Activated naive CD4-positive, alpha-beta T cell treated with anti-CD3 and anti-CD28 coated beads, Interleukin-2, amount 10 ng/mL, durations not matched to agents 7 days and 5 days (primary cell): ENCODE measurements at regions not wholly inside any gene's neighbourhood (a gene's known extent, or its start where the extent isn't known, plus 50 kb on each side); places are given as distances from the start of the nearest gene placed in this dataset.
A peak's percentile ranks its signal among the peaks of the same experiment; 100 is the strongest.

Experiments
- CTCF ChIA-PET: fragments of 350-600 bp; sonication (Branson Sonifier 250); formaldehyde crosslinking; loops from one replicate; lab custom pipeline; 2021; ENCODE audit warnings: antibody characterized with exemption; lab: Charles Lee
- DNase-seq: peaks from one replicate; pipeline ENCODE4 v3.0.0-alpha.2; 2020
- H3K27ac Mint-ChIP-seq: one replicate; pipeline ENCODE4 v1.8.0; 2021; ENCODE audit warnings: mild to moderate bottlenecking, moderate library complexity, mixed read lengths
- H3K27me3 Mint-ChIP-seq: one replicate; pipeline ENCODE4 v1.8.0; 2021; ENCODE audit warnings: mild to moderate bottlenecking, mixed read lengths
- H3K36me3 Mint-ChIP-seq: one replicate; pipeline ENCODE4 v1.8.0; 2021; ENCODE audit warnings: mixed read lengths
- H3K4me1 Mint-ChIP-seq: one replicate; pipeline ENCODE4 v1.8.0; 2021; ENCODE audit warnings: mixed read lengths
- H3K4me3 Mint-ChIP-seq: one replicate; pipeline ENCODE4 v1.8.0; 2021; ENCODE audit warnings: mild to moderate bottlenecking, moderate library complexity, mixed read lengths
- H3K9me3 Mint-ChIP-seq: one replicate; pipeline ENCODE4 v1.8.0; 2021; ENCODE audit warnings: mixed read lengths

GRCh38 chr12:91993287-91994017 lies 152.2 kb downstream of the BTG1 start:
- H3K4me3 Mint-ChIP-seq, result no peak overlapping the region
- no peak overlapping the region for H3K27ac Mint-ChIP-seq

GRCh38 chr12:91991399-91992187 lies 154.1 kb downstream of the BTG1 start:
- H3K4me1 Mint-ChIP-seq, result peaks cover 10% of the 10 kb centered on the region
- no peaks in the 10 kb centered on the region for H3K36me3 Mint-ChIP-seq
- DNase-seq, result no peak
- H3K27ac Mint-ChIP-seq, result no peak overlapping the region
- no peaks in the 10 kb centered on the region for H3K27me3 Mint-ChIP-seq
- CTCF ChIA-PET, result interaction anchor here (0.6 to 1.7 kb wide), 7 partner anchors 146 to 610 kb away, joined by 3 to 6 read pairs (median 4); no protein-coding TSS in a partner anchor
- H3K9me3 Mint-ChIP-seq, result peaks cover 2% of the 10 kb centered on the region
- no peak overlapping the region for H3K4me3 Mint-ChIP-seq

More at GRCh38 chr12:91993287-91994017, 152.2 kb downstream of the BTG1 start:
- DNase-seq, result no peak
- peaks cover 6% of the 10 kb centered on the region for H3K9me3 Mint-ChIP-seq
- H3K4me1 Mint-ChIP-seq, result peaks cover 6% of the 10 kb centered on the region
- peaks cover 7% of the 10 kb centered on the region for H3K36me3 Mint-ChIP-seq
- H3K27me3 Mint-ChIP-seq, result no peaks in the 10 kb centered on the region
- CTCF ChIA-PET, result no interaction called here

GRCh38 chr12:91990525-91990924 lies 155.1 kb downstream of the BTG1 start:
- Mint-ChIP-seq H3K36me3 (no peaks in the 10 kb centered on the region), H3K4me1 (peaks cover 19% of the 10 kb centered on the region), H3K27me3 (no peaks in the 10 kb centered on the region), H3K27ac (no peak overlapping the region), H3K9me3 (peaks cover 2% of the 10 kb centered on the region), H3K4me3 (no peak overlapping the region)
- no peak for DNase-seq
- CTCF ChIA-PET, result interaction anchor here (0.6 to 1.7 kb wide), 7 partner anchors 147 to 609 kb away, joined by 3 to 6 read pairs (median 4); no protein-coding TSS in a partner anchor

GRCh38 chr12:91989143-91989542 lies 156.5 kb downstream of the BTG1 start:
- peaks cover 2% of the 10 kb centered on the region for H3K9me3 Mint-ChIP-seq
- no peaks in the 10 kb centered on the region for H3K36me3 Mint-ChIP-seq
- H3K27me3 Mint-ChIP-seq, result no peaks in the 10 kb centered on the region
- H3K27ac Mint-ChIP-seq, result no peak overlapping the region
- H3K4me1 Mint-ChIP-seq, result peaks cover 21% of the 10 kb centered on the region
- no peak overlapping the region for H3K4me3 Mint-ChIP-seq
- DNase-seq, result no peak
- CTCF ChIA-PET, result no interaction called here

GRCh38 chr12:91988086-91988923 lies 157.3 kb downstream of the BTG1 start:
- CTCF ChIA-PET, result interaction anchor here (1.2 kb wide), 1 partner anchor 607 kb away, joined by 3 read pairs; no protein-coding TSS in a partner anchor
- H3K9me3 Mint-ChIP-seq, result peaks cover under 1% of the 10 kb centered on the region
- no peak for DNase-seq
- no peak overlapping the region for H3K4me3 Mint-ChIP-seq
- H3K36me3 Mint-ChIP-seq, result no peaks in the 10 kb centered on the region
- H3K27me3 Mint-ChIP-seq, result no peaks in the 10 kb centered on the region
- H3K4me1 Mint-ChIP-seq, result peaks cover 21% of the 10 kb centered on the region
- no peak overlapping the region for H3K27ac Mint-ChIP-seq

GRCh38 chr12:91986084-91986483 lies 159.6 kb downstream of the BTG1 start:
- CTCF ChIA-PET, result interaction anchor here (1.3 kb wide), 1 partner anchor 175 kb away, joined by 3 read pairs; no protein-coding TSS in a partner anchor
- Mint-ChIP-seq H3K4me3 (no peak overlapping the region), H3K27ac (no peak overlapping the region)

GRCh38 chr12:91985002-91985787 lies 160.5 kb downstream of the BTG1 start:
- CTCF ChIA-PET, result no interaction called here
- DNase-seq, result no peak
- Mint-ChIP-seq H3K4me1 (peaks cover 16% of the 10 kb centered on the region), H3K27ac (no peak overlapping the region), H3K36me3 (peaks cover 1% of the 10 kb centered on the region), H3K9me3 (peaks cover 7% of the 10 kb centered on the region), H3K27me3 (no peaks in the 10 kb centered on the region), H3K4me3 (no peak overlapping the region)

More at GRCh38 chr12:91986084-91986483, 159.6 kb downstream of the BTG1 start:
- Mint-ChIP-seq H3K9me3 (peaks cover 7% of the 10 kb centered on the region), H3K36me3 (peaks cover 1% of the 10 kb centered on the region), H3K4me1 (peaks cover 16% of the 10 kb centered on the region), H3K27me3 (no peaks in the 10 kb centered on the region)
- no peak for DNase-seq

- Mint-ChIP-seq H3K27ac (no peak overlapping the region), H3K9me3 (peaks cover 7% of the 10 kb centered on the region), H3K4me1 (peaks cover 18% of the 10 kb centered on the region), H3K4me3 (no peak overlapping the region), H3K27me3 (no peaks in the 10 kb centered on the region), H3K36me3 (peaks cover 1% of the 10 kb centered on the region)
- no peak for DNase-seq
- CTCF ChIA-PET, result no interaction called here
These were observed 161.1 kb downstream of the BTG1 start for GRCh38 chr12:91984556-91984955.

GRCh38 chr12:91983935-91984334 lies 161.7 kb downstream of the BTG1 start:
- CTCF ChIA-PET, result no interaction called here
- H3K27ac Mint-ChIP-seq, result no peak overlapping the region
- peaks cover 21% of the 10 kb centered on the region for H3K4me1 Mint-ChIP-seq
- no peak overlapping the region for H3K4me3 Mint-ChIP-seq
- H3K27me3 Mint-ChIP-seq, result no peaks in the 10 kb centered on the region
- H3K36me3 Mint-ChIP-seq, result peaks cover 1% of the 10 kb centered on the region
- H3K9me3 Mint-ChIP-seq, result peaks cover 8% of the 10 kb centered on the region
- no peak for DNase-seq

- CTCF ChIA-PET, result interaction anchor here (0.6 kb wide), 1 partner anchor 59 kb away, joined by 3 read pairs; no protein-coding TSS in a partner anchor
- Mint-ChIP-seq H3K4me1 (peaks cover 29% of the 10 kb centered on the region), H3K36me3 (peaks cover 8% of the 10 kb centered on the region), H3K27ac (no peak overlapping the region), H3K9me3 (peaks cover 13% of the 10 kb centered on the region), H3K4me3 (no peak overlapping the region), H3K27me3 (no peaks in the 10 kb centered on the region)
- DNase-seq, result no peak
These were observed 162.7 kb downstream of the BTG1 start for GRCh38 chr12:91982946-91983345.

- CTCF ChIA-PET, result no interaction called here
- Mint-ChIP-seq H3K36me3 (peaks cover 16% of the 10 kb centered on the region), H3K4me3 (no peak overlapping the region), H3K27me3 (no peaks in the 10 kb centered on the region), H3K9me3 (peaks cover 22% of the 10 kb centered on the region), H3K4me1 (peaks cover 25% of the 10 kb centered on the region), H3K27ac (no peak overlapping the region)
- no peak for DNase-seq
These were observed 165.2 kb downstream of the BTG1 start for GRCh38 chr12:91980389-91980821.

GRCh38 chr12:91978143-91978542 lies 167.5 kb downstream of the BTG1 start:
- Mint-ChIP-seq H3K9me3 (peaks cover 22% of the 10 kb centered on the region), H3K36me3 (peaks cover 16% of the 10 kb centered on the region), H3K4me1 (peaks cover 24% of the 10 kb centered on the region), H3K27me3 (no peaks in the 10 kb centered on the region), H3K4me3 (no peak overlapping the region), H3K27ac (peak overlapping the region; percentile 34)
- CTCF ChIA-PET, result no interaction called here
- peak; percentile 51 for DNase-seq

GRCh38 chr12:91975891-91976290 lies 169.8 kb downstream of the BTG1 start:
- H3K27ac Mint-ChIP-seq, result no peak overlapping the region
- CTCF ChIA-PET, result no interaction called here
- peaks cover 24% of the 10 kb centered on the region for H3K4me1 Mint-ChIP-seq
- H3K36me3 Mint-ChIP-seq, result peaks cover 17% of the 10 kb centered on the region
- no peak overlapping the region for H3K4me3 Mint-ChIP-seq
- no peaks in the 10 kb centered on the region for H3K27me3 Mint-ChIP-seq
- peaks cover 24% of the 10 kb centered on the region for H3K9me3 Mint-ChIP-seq
- DNase-seq, result no peak
